ENCODE measurements at regions not wholly inside any gene's neighbourhood (a gene's known extent, or its start where the extent isn't known, plus 50 kb on each side); places are given as distances from the start of the nearest gene placed in this dataset.
"Not testable (repeated sequence)": the region's sequence is repeated elsewhere in the genome, so short reads cannot be mapped to it uniquely, and the experiment has no call there.

DNA sequence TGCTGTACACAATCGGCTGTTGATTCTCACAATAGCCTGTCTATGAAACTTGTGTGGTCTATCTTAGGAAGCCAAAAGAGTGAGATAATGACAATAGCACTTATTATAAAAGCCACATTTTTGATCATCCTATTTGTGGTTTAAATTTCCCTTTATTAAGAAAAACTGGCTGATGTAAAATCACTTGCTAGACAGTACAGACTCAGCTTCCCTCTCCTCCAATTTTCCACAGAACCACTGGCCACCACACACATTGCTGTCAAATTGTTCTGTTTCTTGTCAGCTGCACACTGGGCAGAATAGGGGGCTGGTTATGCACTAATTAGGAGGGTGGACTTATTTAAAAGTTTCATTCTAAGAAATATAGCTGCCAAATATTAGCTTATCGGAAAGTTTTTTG, 425.9 kb downstream of the EPHA3 start:
- no peaks in the 10 kb centered on the region for H3K9me3 ChIP-seq (ENCODE audit: control insufficient read depth, insufficient read depth, low read length)
- POLR2A ChIA-PET = no interaction called here
- CTCF ChIA-PET = no interaction called here

DNA sequence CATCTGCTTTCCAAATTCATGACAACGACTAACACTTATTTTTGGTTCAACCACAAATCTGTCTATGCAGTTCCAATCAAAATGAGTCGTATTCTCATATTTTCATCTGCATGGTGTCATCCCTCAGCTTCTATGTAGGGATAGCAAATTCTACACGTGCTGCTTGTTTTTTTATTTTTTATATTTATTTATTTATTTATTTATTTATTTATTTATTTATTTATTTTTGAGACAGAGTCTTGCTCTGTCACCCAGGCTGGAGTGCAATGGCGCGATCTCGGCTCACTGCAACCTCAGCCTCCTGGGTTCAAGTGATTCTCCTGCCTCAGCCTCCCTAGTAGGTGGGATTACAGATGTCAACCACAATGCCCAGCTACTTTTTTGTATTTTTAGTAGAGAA, 447.2 kb downstream of the EPHA3 start:
- CTCF ChIA-PET; H3K9me3 ChIP-seq (ENCODE audit: control insufficient read depth, insufficient read depth, low read length): not testable (repeated sequence)

More for the DNA sequence above, 425.9 kb downstream of the EPHA3 start:
- no peak overlapping the region for H3K27ac ChIP-seq (ENCODE audit: low read depth, low read length)
- DNase-seq (ENCODE audit: low read depth, low spot score) = no peak
- H3K4me3 ChIP-seq (ENCODE audit: low read depth, low read length) = no peak overlapping the region
- TF ChIP-seq, protein P1, sequence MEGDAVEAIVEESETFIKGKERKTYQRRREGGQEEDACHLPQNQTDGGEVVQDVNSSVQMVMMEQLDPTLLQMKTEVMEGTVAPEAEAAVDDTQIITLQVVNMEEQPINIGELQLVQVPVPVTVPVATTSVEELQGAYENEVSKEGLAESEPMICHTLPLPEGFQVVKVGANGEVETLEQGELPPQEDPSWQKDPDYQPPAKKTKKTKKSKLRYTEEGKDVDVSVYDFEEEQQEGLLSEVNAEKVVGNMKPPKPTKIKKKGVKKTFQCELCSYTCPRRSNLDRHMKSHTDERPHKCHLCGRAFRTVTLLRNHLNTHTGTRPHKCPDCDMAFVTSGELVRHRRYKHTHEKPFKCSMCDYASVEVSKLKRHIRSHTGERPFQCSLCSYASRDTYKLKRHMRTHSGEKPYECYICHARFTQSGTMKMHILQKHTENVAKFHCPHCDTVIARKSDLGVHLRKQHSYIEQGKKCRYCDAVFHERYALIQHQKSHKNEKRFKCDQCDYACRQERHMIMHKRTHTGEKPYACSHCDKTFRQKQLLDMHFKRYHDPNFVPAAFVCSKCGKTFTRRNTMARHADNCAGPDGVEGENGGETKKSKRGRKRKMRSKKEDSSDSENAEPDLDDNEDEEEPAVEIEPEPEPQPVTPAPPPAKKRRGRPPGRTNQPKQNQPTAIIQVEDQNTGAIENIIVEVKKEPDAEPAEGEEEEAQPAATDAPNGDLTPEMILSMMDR (IDR thresholded peaks at IDR 0.05; ENCODE audit: low read depth, low read length) = no peak
- no peaks in the 10 kb centered on the region for H3K27me3 ChIP-seq (ENCODE audit: control insufficient read depth, insufficient read depth, low read length)

DNA sequence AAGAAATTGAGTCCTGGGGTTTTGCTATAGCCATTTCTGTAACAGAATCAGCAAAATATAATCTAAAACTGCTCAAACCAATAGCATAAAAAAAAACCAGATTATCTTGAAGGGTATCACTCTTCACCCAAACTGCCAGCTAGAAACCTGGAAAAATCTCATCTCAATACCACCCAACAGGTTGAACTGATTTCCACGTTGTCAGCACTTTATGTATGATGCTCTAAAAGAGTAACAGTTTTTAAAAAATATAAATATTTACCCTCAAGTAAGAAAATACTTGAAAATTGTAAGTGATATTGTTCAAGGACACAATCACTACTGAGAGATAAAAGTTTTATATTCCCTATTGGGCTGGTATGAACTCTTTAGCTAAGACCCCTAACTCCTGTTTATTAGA, 451.3 kb downstream of the EPHA3 start:
- no peak for DNase-seq (ENCODE audit: low read depth, low spot score)
- TF ChIP-seq, protein P1 (IDR thresholded peaks at IDR 0.05; ENCODE audit: low read depth, low read length) = no peak
- no peaks in the 10 kb centered on the region for H3K27me3 ChIP-seq (ENCODE audit: control insufficient read depth, insufficient read depth, low read length)
- ChIA-PET CTCF (no interaction called here), POLR2A (no interaction called here)
- H3K9me3 ChIP-seq (ENCODE audit: control insufficient read depth, insufficient read depth, low read length) = no peaks in the 10 kb centered on the region
- no peak overlapping the region for H3K27ac ChIP-seq (ENCODE audit: low read depth, low read length)
- H3K4me3 ChIP-seq (ENCODE audit: low read depth, low read length) = no peak overlapping the region

More for the DNA sequence above, 447.2 kb downstream of the EPHA3 start:
- POLR2A ChIA-PET; H3K27me3 ChIP-seq (ENCODE audit: control insufficient read depth, insufficient read depth, low read length); DNase-seq (ENCODE audit: low read depth, low spot score); H3K27ac ChIP-seq (ENCODE audit: low read depth, low read length); H3K4me3 ChIP-seq (ENCODE audit: low read depth, low read length): not testable (repeated sequence)

- POLR2A ChIA-PET = no interaction called here
- Histone ChIP-seq H3K27ac (ENCODE audit: low read depth, low read length) (no peak overlapping the region), H3K4me3 (ENCODE audit: low read depth, low read length) (no peak overlapping the region), H3K9me3 (ENCODE audit: control insufficient read depth, insufficient read depth, low read length) (no peaks in the 10 kb centered on the region), H3K27me3 (ENCODE audit: control insufficient read depth, insufficient read depth, low read length) (no peaks in the 10 kb centered on the region)
- DNase-seq (ENCODE audit: low read depth, low spot score) = no peak
- TF ChIP-seq, protein P1 (IDR thresholded peaks at IDR 0.05; ENCODE audit: low read depth, low read length) = no peak
- CTCF ChIA-PET = no interaction called here
Observed at GRCh38 chr3:89560568-89560967, 453.1 kb downstream of the EPHA3 start.

DNA sequence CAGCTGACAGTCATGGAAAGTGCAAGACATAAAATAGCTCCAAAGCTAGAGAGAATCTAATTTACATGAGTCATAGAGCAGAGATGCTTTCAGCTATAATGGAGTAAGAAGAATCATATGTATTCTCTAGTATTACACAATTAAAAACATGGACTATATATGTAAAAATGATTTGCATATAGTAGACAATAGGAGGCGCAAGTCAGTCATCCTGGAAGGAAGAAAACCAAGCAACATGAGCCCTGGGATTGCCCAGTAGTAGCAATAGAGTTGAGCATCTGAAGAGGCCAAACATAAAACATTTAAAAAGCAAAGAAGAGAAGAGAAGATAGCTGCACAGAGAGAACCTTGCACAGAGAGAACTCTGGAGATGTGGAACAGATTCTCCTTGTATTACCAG, 455.0 kb downstream of the EPHA3 start:
- ChIA-PET CTCF (no interaction called here), POLR2A (no interaction called here)
- no peak overlapping the region for H3K27ac ChIP-seq (ENCODE audit: low read depth, low read length)
- no peaks in the 10 kb centered on the region for H3K9me3 ChIP-seq (ENCODE audit: control insufficient read depth, insufficient read depth, low read length)
- H3K27me3 ChIP-seq (ENCODE audit: control insufficient read depth, insufficient read depth, low read length) = no peaks in the 10 kb centered on the region
- TF ChIP-seq, protein P1 (IDR thresholded peaks at IDR 0.05; ENCODE audit: low read depth, low read length) = no peak
- no peak for DNase-seq (ENCODE audit: low read depth, low spot score)
- no peak overlapping the region for H3K4me3 ChIP-seq (ENCODE audit: low read depth, low read length)

DNA sequence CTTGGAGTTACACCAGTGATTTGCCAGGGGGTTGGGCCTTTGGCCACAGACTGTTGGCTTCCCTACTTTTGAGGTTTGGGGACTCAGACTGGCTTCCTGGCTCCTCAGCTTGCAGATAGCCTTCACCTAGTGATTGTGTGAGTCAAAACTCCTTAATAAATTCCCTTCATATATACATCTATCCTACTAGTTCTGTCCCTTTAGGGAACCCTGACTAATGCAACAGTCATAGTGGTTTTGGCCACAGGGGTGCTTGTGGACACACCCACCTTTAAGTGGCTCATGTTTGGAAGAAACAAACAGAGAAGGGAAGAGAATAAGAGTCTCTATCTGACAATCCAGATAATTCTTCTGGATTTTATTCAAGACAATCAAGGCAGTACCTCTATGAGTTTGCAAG, 457.7 kb downstream of the EPHA3 start:
- Histone ChIP-seq H3K27me3 (ENCODE audit: control insufficient read depth, insufficient read depth, low read length) (no peaks in the 10 kb centered on the region), H3K9me3 (ENCODE audit: control insufficient read depth, insufficient read depth, low read length) (no peaks in the 10 kb centered on the region), H3K27ac (ENCODE audit: low read depth, low read length) (no peak overlapping the region), H3K4me3 (ENCODE audit: low read depth, low read length) (no peak overlapping the region)
- POLR2A ChIA-PET = no interaction called here
- TF ChIP-seq, protein P1 (IDR thresholded peaks at IDR 0.05; ENCODE audit: low read depth, low read length) = no peak
- no peak for DNase-seq (ENCODE audit: low read depth, low spot score)
- CTCF ChIA-PET = no interaction called here
